RWPE1 (cell line): ENCODE measurements at regions not wholly inside any gene's neighbourhood (a gene's known extent, or its start where the extent isn't known, plus 50 kb on each side); places are given as distances from the start of the nearest gene placed in this dataset.

Source experiments
- CTCF ChIA-PET: fragments of 350-600 bp; sonication (Branson Sonifier 250); formaldehyde crosslinking; extraction: SDS; loops from one replicate; lab custom pipeline; 2021; lab: Yijun Ruan, JAX
- POLR2A ChIA-PET: fragments of 400-600 bp; formaldehyde crosslinking; extraction: SDS; loops from one replicate; lab custom pipeline; 2020; ENCODE audit warnings: antibody characterized with exemption; ENCODE audit not compliant: low non-redundant PET; lab: Yijun Ruan, JAX
- DNase-seq: peaks from one replicate; pipeline ENCODE4 v3.0.0; 2012; ENCODE audit warnings: low spot score
- H3K27ac ChIP-seq: fragments of 450-650 bp; 2 replicates; pipeline ENCODE4 v1.5.1; 2017
- TF ChIP-seq, protein P1 (sequence below): fragments of 450-650 bp; conservative IDR thresholded peaks from 2 replicates; pipeline ENCODE4 v1.5.1; 2017; ENCODE audit warnings: low read depth, mild to moderate bottlenecking

DNA sequence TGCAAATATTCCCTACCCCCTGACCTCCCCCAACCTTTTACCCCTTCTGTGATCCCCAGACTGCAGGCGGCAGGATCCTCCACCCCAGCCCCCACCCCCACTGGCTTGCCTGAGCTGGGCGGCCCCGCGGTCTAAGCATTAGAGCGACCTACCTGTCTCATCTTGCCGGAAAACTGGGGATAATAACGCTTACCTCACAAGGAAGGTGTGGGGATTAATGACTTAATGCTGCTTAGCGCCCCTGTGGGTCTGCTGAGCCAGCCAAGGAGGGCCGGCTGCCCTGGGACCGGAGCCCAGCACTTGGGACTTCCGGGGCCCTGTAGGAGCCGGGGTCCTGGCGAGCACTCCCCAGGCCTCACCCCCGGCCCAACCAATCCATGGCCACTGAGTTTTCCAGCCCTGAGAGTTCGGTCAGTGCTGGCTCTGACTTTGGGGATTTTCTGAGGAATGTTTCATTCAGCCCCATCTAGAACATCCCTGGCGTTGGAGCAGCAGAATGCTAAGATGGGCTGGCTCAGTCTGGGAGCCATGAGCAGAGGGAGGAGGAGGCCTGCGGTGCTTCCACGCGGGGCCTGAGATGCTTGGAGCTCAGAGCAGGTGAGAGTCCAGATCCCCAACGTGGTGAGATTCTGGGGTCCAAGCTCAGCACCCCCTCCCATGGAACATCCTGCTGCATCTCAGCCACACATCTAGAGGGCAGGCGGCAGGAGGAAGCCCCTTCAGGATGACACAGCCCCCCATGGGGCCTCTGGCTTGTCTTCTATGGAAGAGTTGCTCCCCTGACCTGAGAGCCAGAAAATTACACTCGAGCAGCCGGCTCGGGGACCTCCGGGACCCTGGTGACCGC, 97.9 kb downstream of the RIPK4 start:
- ChIA-PET CTCF (interaction anchor here (0.7 kb wide), 1 partner anchor 9 kb away, joined by 3 read pairs; no protein-coding TSS in a partner anchor), POLR2A (no interaction called here)
- TF ChIP-seq, protein P1, sequence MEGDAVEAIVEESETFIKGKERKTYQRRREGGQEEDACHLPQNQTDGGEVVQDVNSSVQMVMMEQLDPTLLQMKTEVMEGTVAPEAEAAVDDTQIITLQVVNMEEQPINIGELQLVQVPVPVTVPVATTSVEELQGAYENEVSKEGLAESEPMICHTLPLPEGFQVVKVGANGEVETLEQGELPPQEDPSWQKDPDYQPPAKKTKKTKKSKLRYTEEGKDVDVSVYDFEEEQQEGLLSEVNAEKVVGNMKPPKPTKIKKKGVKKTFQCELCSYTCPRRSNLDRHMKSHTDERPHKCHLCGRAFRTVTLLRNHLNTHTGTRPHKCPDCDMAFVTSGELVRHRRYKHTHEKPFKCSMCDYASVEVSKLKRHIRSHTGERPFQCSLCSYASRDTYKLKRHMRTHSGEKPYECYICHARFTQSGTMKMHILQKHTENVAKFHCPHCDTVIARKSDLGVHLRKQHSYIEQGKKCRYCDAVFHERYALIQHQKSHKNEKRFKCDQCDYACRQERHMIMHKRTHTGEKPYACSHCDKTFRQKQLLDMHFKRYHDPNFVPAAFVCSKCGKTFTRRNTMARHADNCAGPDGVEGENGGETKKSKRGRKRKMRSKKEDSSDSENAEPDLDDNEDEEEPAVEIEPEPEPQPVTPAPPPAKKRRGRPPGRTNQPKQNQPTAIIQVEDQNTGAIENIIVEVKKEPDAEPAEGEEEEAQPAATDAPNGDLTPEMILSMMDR: no peak
- no peak for DNase-seq
- peak overlapping the region; percentile 66 for H3K27ac ChIP-seq

DNA sequence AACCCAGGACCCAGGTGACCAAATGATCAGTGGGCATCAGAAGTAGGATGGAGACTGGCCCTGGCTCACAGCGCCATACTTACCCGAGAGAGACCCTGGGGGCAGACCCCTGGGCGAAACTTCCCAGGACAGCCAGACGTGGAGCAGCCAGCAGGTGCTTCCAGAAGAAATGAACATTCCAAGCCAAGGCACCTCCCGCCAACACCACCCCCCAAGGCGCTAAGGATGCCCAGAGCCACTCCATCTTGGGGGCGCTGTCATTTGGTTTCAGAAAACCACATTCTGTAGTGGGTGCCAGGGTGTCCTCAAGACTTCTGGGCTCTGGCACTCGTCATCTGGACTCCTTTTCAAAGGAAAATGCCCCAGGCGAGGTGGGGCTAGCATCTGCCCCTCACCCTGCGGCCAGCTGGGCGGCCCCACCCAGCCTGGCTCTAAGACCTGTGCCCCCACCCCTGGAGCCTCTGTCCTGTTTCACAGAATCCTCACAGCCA, 98.8 kb downstream of the RIPK4 start:
- no peak for DNase-seq
- CTCF ChIA-PET: no interaction called here
- TF ChIP-seq, protein P1: no peak
- peak overlapping the region; percentile 66 for H3K27ac ChIP-seq
- POLR2A ChIA-PET: no interaction called here

DNA sequence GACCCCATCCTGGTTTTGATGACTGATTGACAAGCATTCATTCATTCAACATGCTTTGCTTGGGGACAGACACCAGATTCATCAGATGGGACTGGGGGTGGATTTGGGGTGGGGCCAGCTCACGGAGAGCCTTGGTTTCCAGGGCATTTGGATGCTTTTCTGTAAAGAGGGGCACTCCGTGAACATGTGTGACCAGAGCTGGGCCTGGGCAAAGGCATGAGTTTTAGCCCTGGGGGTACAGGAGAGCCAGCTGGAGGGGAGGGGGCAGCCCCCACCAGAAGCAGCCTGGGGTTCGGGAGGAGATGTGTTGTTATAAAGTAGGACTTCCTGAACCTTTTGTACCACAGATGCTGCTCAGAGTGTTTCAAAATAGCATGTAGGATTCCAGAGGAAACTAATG, 99.7 kb downstream of the RIPK4 start:
- CTCF ChIA-PET: no interaction called here

DNA sequence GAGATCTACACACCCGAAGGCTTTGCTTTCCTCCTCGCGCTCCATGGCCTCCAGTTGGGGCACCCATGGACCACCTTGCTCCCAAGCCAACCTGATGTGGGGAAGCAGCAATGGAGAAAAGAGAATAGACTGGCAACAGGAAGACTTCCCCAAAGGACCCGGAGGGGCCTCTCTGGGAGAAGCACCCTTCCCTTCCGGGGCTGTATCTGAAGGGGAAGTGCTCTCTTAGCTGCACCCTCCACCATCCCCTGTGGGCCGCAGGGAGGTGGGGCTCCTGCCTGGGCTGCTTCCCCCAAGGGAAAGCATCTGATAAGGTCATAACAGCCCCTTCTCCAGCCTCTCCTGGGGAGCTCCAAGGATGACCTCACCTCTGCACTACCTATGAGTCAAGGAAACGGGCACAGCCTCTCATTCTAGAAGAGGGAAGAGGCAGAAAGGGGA, 100.2 kb downstream of the RIPK4 start:
- ChIA-PET POLR2A (no interaction called here), CTCF (interaction anchor here (0.6 kb wide), 1 partner anchor 58 kb away, joined by 3 read pairs; no protein-coding TSS in a partner anchor)
- peak overlapping the region; percentile 80 for H3K27ac ChIP-seq
- TF ChIP-seq, protein P1: no peak
- DNase-seq: no peak

More for the DNA sequence above, 99.7 kb downstream of the RIPK4 start:
- H3K27ac ChIP-seq: peak overlapping the region; percentile 80
- POLR2A ChIA-PET: no interaction called here
- no peak for DNase-seq
- TF ChIP-seq, protein P1: no peak

DNA sequence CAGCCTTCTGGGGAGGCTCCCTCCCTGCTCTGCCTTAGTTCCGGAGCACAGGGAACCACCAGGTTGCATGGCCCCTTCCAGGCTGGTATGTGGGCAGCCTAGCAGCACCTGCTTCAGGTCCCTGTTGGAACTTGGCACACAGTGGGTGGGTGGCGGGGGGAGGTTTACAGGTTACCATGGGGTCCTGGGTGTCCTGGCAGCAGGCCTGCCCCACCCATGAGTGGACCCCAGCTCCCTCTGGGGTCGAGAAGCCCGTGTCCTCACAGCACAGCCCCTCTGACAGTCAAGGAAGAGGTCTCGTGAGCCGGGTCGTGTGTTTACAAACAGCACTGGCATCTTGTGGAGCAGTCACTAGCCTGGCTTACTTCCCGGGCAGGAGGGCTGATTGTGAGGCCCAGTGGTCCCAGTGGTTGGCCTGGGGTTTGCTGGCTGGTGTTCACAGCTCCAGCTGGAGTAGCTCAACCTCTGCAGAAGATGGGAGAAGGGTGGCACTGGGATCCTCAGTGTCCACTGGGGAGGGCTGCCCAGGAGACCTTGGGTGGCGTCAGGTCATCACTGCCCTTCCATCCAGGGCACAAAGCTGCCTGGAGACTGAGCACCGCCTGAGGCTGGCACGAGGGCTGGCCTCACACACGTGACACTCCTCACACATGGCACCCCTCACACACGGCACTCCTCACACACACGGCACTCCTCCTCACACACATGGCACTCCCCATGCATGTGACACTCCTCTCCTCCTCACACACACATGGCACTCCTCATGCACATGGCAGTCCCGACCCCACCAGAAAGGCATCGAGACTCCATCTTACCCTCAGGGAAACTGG, 100.9 kb downstream of the RIPK4 start:
- ChIA-PET CTCF (interaction anchor here (0.6 kb wide), 1 partner anchor 59 kb away, joined by 3 read pairs; no protein-coding TSS in a partner anchor), POLR2A (no interaction called here)
- peak overlapping the region; percentile 80 for H3K27ac ChIP-seq
- DNase-seq: no peak
- TF ChIP-seq, protein P1: no peak
